VCaP (cell line): ENCODE measurements at regions not wholly inside any gene's neighbourhood (a gene's known extent, or its start where the extent isn't known, plus 50 kb on each side); places are given as distances from the start of the nearest gene placed in this dataset.

Experiments
- H3K27ac ChIP-seq: fragments of 450-650 bp; 2 replicates; pipeline ENCODE4 v1.5.1; 2017
- CTCF ChIP-seq: fragments of 450-650 bp; conservative IDR thresholded peaks from 2 replicates; pipeline ENCODE4 v1.5.1; 2017; ENCODE audit warnings: mild to moderate bottlenecking, moderate library complexity

GRCh38 chr6:80543598-80544222, 437.2 kb downstream of the BCKDHB start:
- H3K27ac ChIP-seq = no peak overlapping the region
- TF ChIP-seq CTCF = no peak

- no peak overlapping the region for H3K27ac ChIP-seq
Observed at GRCh38 chr6:80543151-80543550, 436.7 kb downstream of the BCKDHB start.

GRCh38 chr6:80541886-80542285, 435.4 kb downstream of the BCKDHB start:
- no peak overlapping the region for H3K27ac ChIP-seq
- TF ChIP-seq CTCF = no peak

More at GRCh38 chr6:80543151-80543550, 436.7 kb downstream of the BCKDHB start:
- no peak for TF ChIP-seq CTCF

GRCh38 chr6:80541181-80541580, 434.7 kb downstream of the BCKDHB start:
- no peak for TF ChIP-seq CTCF
- no peak overlapping the region for H3K27ac ChIP-seq

- no peak for TF ChIP-seq CTCF
- H3K27ac ChIP-seq = no peak overlapping the region
Observed at GRCh38 chr6:80540700-80541099, 434.2 kb downstream of the BCKDHB start.

GRCh38 chr6:80537118-80537972, 430.9 kb downstream of the BCKDHB start:
- no peak for TF ChIP-seq CTCF
- no peak overlapping the region for H3K27ac ChIP-seq

- H3K27ac ChIP-seq = no peak overlapping the region
- TF ChIP-seq CTCF = no peak
Observed at GRCh38 chr6:80535914-80536565, 429.6 kb downstream of the BCKDHB start.
